K562 (cell line): ENCODE measurements at regions not wholly inside any gene's neighbourhood (a gene's known extent, or its start where the extent isn't known, plus 50 kb on each side); places are given as distances from the start of the nearest gene placed in this dataset.

Experiments
- BCOR ChIP-seq: fragments of 450-650 bp; IDR thresholded peaks from 2 replicates; pipeline ENCODE4 v1.6.1; 2016
- BRD4 ChIP-seq: fragments of 200-600 bp; sonication (generic); IDR thresholded peaks from 2 replicates; pipeline ENCODE4 v1.6.1; 2017; ENCODE audit warnings: inconsistent platforms
- CCNT2 ChIP-seq: IDR thresholded peaks from 2 replicates; pipeline ENCODE4 v1.6.1; 2011; ENCODE audit warnings: borderline replicate concordance, low read depth, mild to moderate bottlenecking, moderate library complexity, mixed read lengths, low read length; ENCODE audit not compliant: insufficient read length; ENCODE audit errors: extremely low read depth
- ERF ChIP-seq: fragments of 450-650 bp; formaldehyde crosslinking; IDR thresholded peaks from 2 replicates; pipeline ENCODE4 v1.4.0; 2020; ENCODE audit warnings: mild to moderate bottlenecking, mixed read lengths
- FOSL1 ChIP-seq: fragments of 200-800 bp; sonication (Bioruptor generic); conservative IDR thresholded peaks from 2 replicates; pipeline ENCODE4 v1.6.1; 2016; ENCODE audit warnings: missing genetic modification characterization, missing compliant biosample characterization
- GABPA ChIP-seq: fragments of 200-800 bp; sonication (Bioruptor generic); conservative IDR thresholded peaks from 2 replicates; pipeline ENCODE4 v1.6.1; 2016; ENCODE audit warnings: low read depth, missing genetic modification characterization, missing compliant biosample characterization
- IRF2 ChIP-seq: sonication (generic); formaldehyde crosslinking; IDR thresholded peaks from 2 replicates; pipeline ENCODE4 v1.8.1; 2022; ENCODE audit warnings: mild to moderate bottlenecking, missing genetic modification reagents
- MTA2 ChIP-seq: fragments of 450-650 bp; IDR thresholded peaks from 2 replicates; pipeline ENCODE4 v1.6.1; 2016; ENCODE audit warnings: low read depth
- PHF20 ChIP-seq: fragments of 450-650 bp; IDR thresholded peaks from 2 replicates; pipeline ENCODE4 v1.6.1; 2018; ENCODE audit not compliant: partially characterized antibody
- POU5F1 ChIP-seq: fragments of 150-350 bp; IDR thresholded peaks from 2 replicates; pipeline ENCODE4 v1.6.1; 2014; ENCODE audit warnings: borderline replicate concordance, low read length, low read depth, mild to moderate bottlenecking; ENCODE audit not compliant: partially characterized antibody
- PURB ChIP-seq: sonication (generic); formaldehyde crosslinking; IDR thresholded peaks from 2 replicates; pipeline ENCODE4 v1.9.0; 2021; ENCODE audit warnings: low read depth, mild to moderate bottlenecking, missing genetic modification reagents
- SMAD4 ChIP-seq: fragments of 250-450 bp; sonication (Bioruptor Pico); conservative IDR thresholded peaks from 2 replicates; pipeline ENCODE4 v1.8.0; 2021; ENCODE audit warnings: inconsistent platforms, mild to moderate bottlenecking, moderate library complexity
- SMARCA4 ChIP-seq: fragments of 450-650 bp; IDR thresholded peaks from 2 replicates; pipeline ENCODE4 v1.6.1; 2016
- SMARCC2 ChIP-seq: fragments of 450-650 bp; IDR thresholded peaks from 2 replicates; pipeline ENCODE4 v1.6.1; 2017; ENCODE audit warnings: antibody characterized with exemption, moderate library complexity, mild to moderate bottlenecking, low read depth
- SPI1 ChIP-seq: IDR thresholded peaks from 2 replicates; pipeline ENCODE4 v1.6.1; 2011; ENCODE audit warnings: low read depth, low read length, control low read depth, borderline replicate concordance
- SRF ChIP-seq, 2 experiments: fragments of 250-450, 450-650 bp in 1 of 2; sonication (Bioruptor Pico) in 1 of 2; sonication (generic) in 1 of 2; formaldehyde crosslinking; IDR thresholded peaks; 2 replicates each; pipeline versions ENCODE4 v1.5.0 to v1.5.1; 2020 to 2022; ENCODE audit warnings: mild to moderate bottlenecking in 1 of 2, missing genetic modification reagents in 1 of 2
- ZNF57 ChIP-seq: fragments of 450-650 bp; formaldehyde crosslinking; IDR thresholded peaks from 2 replicates; pipeline ENCODE4 v1.4.0; 2020; ENCODE audit warnings: mild to moderate bottlenecking, moderate library complexity
- ZNF766 ChIP-seq: fragments of 200-800 bp; sonication (Bioruptor generic); conservative IDR thresholded peaks from 2 replicates; pipeline ENCODE4 v1.6.1; 2016; ENCODE audit warnings: missing genetic modification characterization, missing compliant biosample characterization
- TF ChIP-seq, protein P1 (sequence below): fragments of 250-450 bp; sonication (Bioruptor Pico); IDR thresholded peaks from 2 replicates; pipeline ENCODE4 v1.4.0; 2020; ENCODE audit warnings: mild to moderate bottlenecking, moderate library complexity
- TF ChIP-seq, protein P2 (sequence below): fragments of 450-650 bp; formaldehyde crosslinking; IDR thresholded peaks from 2 replicates; pipeline ENCODE4 v1.4.0; 2020; ENCODE audit warnings: mild to moderate bottlenecking, moderate library complexity
- TF ChIP-seq, protein P3 (sequence below): fragments of 450-650 bp; conservative IDR thresholded peaks from 2 replicates; pipeline ENCODE4 v1.6.1; 2016; ENCODE audit warnings: missing genetic modification characterization, low read depth, mild to moderate bottlenecking, control low read depth, missing compliant biosample characterization

- TF ChIP-seq SPI1 (no peak), PURB (CRISPR knock-in tag) (no peak), FOSL1 (peak; percentile 55), MTA2 (no peak), SMARCA4 (peak; percentile 85), SMARCC2 (peak; percentile 68; the same call in 1 of the 2 replicates), BRD4 (no peak), CCNT2 (no peak), POU5F1 (no peak), ZNF57 (CRISPR knock-in tag) (no peak), SRF (CRISPR knock-in tag; IDR thresholded peaks at IDR 0.05) (no peak), GABPA (tag) (no peak), ZNF766 (CRISPR knock-in tag) (0 out of 2 replicates have a peak, but pooled peaks have one; percentile 31), ERF (CRISPR knock-in tag) (no peak), IRF2 (CRISPR knock-in tag) (no peak), SMAD4 (CRISPR knock-in tag) (peak; percentile 99), PHF20 (peak; percentile 76), BCOR (no peak)
- TF ChIP-seq, protein P1, sequence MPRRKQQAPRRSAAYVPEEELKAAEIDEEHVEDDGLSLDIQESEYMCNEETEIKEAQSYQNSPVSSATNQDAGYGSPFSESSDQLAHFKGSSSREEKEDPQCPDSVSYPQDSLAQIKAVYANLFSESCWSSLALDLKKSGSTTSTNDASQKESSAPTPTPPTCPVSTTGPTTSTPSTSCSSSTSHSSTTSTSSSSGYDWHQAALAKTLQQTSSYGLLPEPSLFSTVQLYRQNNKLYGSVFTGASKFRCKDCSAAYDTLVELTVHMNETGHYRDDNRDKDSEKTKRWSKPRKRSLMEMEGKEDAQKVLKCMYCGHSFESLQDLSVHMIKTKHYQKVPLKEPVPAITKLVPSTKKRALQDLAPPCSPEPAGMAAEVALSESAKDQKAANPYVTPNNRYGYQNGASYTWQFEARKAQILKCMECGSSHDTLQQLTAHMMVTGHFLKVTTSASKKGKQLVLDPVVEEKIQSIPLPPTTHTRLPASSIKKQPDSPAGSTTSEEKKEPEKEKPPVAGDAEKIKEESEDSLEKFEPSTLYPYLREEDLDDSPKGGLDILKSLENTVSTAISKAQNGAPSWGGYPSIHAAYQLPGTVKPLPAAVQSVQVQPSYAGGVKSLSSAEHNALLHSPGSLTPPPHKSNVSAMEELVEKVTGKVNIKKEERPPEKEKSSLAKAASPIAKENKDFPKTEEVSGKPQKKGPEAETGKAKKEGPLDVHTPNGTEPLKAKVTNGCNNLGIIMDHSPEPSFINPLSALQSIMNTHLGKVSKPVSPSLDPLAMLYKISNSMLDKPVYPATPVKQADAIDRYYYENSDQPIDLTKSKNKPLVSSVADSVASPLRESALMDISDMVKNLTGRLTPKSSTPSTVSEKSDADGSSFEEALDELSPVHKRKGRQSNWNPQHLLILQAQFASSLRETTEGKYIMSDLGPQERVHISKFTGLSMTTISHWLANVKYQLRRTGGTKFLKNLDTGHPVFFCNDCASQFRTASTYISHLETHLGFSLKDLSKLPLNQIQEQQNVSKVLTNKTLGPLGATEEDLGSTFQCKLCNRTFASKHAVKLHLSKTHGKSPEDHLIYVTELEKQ (CRISPR knock-in tag) = no peak
- TF ChIP-seq, protein P2, sequence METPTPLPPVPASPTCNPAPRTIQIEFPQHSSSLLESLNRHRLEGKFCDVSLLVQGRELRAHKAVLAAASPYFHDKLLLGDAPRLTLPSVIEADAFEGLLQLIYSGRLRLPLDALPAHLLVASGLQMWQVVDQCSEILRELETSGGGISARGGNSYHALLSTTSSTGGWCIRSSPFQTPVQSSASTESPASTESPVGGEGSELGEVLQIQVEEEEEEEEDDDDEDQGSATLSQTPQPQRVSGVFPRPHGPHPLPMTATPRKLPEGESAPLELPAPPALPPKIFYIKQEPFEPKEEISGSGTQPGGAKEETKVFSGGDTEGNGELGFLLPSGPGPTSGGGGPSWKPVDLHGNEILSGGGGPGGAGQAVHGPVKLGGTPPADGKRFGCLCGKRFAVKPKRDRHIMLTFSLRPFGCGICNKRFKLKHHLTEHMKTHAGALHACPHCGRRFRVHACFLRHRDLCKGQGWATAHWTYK (CRISPR knock-in tag) = no peak
- TF ChIP-seq, protein P3, sequence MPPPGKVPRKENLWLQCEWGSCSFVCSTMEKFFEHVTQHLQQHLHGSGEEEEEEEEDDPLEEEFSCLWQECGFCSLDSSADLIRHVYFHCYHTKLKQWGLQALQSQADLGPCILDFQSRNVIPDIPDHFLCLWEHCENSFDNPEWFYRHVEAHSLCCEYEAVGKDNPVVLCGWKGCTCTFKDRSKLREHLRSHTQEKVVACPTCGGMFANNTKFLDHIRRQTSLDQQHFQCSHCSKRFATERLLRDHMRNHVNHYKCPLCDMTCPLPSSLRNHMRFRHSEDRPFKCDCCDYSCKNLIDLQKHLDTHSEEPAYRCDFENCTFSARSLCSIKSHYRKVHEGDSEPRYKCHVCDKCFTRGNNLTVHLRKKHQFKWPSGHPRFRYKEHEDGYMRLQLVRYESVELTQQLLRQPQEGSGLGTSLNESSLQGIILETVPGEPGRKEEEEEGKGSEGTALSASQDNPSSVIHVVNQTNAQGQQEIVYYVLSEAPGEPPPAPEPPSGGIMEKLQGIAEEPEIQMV (tag) = 0 out of 2 replicates have a peak, but pooled peaks have one; percentile 3
Observed at GRCh38 chr20:55094353-55094861, 619.0 kb downstream of the DOK5 start (continued).
